Activated gamma-delta T cell treated with Interleukin-2 at 50 U/mL for 16 hours (primary cell): ENCODE measurements at regions not wholly inside any gene's neighbourhood (a gene's known extent, or its start where the extent isn't known, plus 50 kb on each side); places are given as distances from the start of the nearest gene placed in this dataset.

Experiments used
- DNase-seq: peaks from one replicate; pipeline ENCODE4 v3.0.0-alpha.2; 2020

DNA sequence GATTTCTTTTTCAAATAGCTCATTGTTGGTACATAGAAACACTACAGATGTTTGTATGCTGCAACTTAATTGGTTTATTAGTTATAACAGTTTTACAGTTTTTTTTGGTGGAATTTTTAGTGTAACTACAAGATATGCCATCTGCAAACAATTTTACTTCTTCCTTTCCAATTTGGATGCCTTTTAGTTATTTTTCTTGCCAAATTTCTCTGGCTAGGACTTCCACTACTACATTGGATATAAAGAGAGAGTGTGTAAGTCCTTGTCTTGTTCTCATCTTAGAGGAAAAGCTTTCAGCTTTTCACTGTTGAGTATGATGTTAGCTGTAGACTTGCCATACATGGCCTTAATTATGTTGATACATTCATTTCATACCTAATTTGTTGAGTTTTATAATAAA is 143.6 kb upstream of the EOMES start:
- DNase-seq, result no peak

GRCh38 chr3:27869152-27869551 is 147.0 kb upstream of the EOMES start:
- no peak for DNase-seq

DNA sequence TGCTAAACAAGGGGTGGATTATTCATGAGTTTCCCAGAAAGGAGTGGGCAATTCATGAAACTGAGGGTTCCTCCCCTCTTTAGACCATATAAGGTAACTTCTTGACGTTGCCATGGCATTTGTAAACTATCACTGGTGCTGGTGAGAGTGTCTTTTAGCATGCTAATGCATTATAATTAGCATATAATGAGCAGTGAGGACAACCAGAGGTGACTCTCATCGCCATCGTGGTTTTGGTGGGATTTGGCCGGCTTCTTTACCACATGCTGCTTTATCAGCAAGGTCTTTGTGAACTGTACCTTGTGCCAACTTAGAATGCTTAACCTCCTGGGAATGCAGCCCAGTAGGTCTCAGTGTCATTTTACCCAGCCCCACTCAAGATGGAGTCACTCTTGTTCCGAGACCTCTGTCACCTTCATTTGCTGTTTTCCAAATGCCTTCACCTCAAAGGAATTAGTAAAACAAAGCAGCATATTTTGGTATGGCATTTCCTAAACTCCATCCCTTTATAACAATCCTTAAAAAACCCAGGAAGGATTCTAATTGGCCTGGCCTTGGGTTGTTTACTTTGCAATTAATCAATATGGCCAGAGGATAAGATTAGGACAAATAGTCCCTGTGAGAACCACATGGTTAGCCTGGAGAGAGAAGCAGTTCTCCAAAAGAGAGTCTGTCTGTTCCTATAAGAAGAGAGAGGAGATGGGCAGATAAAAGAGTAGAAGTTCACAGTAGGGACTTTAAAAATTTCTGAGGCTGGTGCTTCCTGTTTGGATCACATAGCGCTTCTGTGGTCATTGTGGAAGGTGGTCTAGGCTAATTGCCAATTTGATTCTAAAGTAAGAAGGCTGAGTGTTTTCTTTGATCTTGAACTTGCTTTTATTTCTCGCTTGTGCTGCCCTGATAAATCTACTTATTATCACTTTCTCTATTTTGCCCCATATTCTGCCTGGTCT is 155.2 kb upstream of the EOMES start:
- no peak for DNase-seq

GRCh38 chr3:27878014-27878383 is 155.9 kb upstream of the EOMES start:
- no peak for DNase-seq

DNA sequence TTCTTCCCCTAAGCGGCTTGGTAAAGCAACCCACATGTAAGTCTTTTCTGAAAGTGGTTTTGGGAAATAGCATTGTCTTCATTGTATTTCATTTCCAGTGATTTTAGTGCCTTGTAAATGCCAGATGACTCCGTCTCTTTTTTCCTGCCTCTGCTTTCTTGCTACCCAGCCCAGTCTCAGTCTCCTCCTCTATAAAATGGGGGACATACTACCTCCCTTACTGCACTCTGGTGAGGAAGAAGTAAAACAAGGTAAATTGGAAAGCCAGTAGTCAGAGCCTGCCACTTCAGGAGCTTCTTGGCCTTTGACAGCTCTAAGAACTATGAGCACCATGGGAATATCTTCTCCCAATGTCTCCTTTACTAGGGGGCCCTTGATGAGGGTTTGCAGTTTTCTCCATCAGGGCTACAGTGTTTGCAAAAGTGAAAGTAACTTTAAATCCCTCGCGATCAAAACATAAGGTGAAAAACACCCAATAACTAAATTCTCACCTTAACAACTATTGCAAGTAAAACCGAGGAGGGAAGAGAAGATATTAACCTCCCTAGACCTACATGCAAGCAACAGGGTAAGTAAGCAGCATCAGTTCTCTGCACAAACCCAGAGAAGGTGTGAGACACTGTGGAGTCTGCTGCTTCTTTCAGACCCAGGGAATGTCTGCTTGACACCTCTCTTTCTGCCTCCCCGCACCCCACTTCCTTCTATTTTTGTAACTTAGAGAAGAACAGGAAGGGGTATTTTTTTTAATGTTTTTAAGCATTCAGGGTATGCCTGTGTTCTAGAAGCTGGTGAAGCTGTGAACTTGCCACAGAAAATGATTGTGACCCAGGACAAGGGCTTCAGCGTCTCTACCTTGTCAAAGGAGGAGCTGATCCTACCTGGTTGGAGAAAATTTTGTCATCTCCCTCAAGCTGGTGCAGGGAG is 159.1 kb upstream of the EOMES start:
- DNase-seq, result peak; percentile 70

- DNase-seq, result no peak
Observed at GRCh38 chr3:27883266-27883665, 161.1 kb upstream of the EOMES start.

DNA sequence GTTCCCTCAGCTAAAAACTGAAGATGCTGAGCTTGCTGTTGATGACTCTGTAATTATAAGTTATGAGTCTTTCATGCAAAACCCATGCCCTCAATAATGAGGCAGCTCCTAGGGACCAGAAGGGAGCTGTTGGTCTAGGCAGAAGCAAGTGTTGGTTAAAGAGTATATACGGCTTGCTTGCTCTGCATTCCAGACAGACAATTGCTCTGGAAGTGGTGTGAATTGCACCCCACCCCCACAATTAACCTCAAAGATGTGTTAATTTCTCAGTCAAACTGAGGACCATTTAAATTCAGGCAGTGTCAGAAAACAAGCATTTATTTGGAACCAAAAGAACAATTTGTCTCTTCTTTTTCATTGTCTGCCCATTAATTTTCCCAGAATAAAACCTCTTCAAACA is 163.5 kb upstream of the EOMES start:
- no peak for DNase-seq

DNA sequence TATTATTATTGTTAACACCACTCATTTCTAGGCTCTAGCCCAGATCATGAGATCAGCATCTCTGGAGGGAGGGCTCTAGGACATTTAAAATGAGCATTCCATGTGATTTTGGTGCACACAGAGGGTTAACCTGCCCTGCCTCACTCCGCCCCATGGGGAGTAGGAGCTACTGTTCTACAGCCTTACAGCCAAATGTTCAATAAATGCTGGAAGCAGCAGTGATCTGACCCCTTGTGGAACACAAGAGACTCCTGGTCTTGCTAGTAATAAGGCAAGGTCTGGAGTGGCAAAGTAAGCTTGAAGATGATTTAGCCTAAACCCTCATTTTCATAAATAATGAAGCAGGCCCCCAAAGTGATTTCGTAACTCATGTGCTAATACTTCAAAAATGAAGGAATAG is 166.4 kb upstream of the EOMES start:
- DNase-seq, result no peak

- no peak for DNase-seq
Observed at GRCh38 chr3:27889745-27890144, 167.6 kb upstream of the EOMES start.

- DNase-seq, result peak; percentile 43
Observed at GRCh38 chr3:27900316-27900715, 178.2 kb upstream of the EOMES start.

- no peak for DNase-seq
Observed at GRCh38 chr3:27903446-27903845, 181.3 kb upstream of the EOMES start.

GRCh38 chr3:27905625-27906024 is 183.5 kb upstream of the EOMES start:
- peak; percentile 56 for DNase-seq

DNA sequence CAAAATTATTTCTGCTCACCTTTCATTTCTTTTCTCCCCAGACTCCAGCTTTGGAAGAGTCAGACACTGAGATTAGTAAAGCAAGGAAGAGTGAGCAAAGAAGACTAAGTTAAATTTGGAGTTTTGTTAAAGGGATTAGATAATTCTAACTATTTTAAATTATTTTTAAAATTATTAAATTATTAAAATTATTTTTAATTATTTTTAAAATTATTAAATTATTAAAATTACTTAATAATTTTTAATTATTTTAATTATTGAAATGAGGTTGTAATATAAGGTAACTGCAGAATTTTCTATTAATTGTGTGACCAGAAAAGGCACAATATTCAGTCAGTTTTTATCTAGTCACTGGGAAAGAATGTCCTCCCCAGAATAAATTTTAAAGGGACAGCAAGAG is 185.0 kb upstream of the EOMES start:
- no peak for DNase-seq

GRCh38 chr3:27907929-27908328 is 185.8 kb upstream of the EOMES start:
- no peak for DNase-seq

GRCh38 chr3:27910456-27910855 is 188.3 kb upstream of the EOMES start:
- DNase-seq, result no peak

DNA sequence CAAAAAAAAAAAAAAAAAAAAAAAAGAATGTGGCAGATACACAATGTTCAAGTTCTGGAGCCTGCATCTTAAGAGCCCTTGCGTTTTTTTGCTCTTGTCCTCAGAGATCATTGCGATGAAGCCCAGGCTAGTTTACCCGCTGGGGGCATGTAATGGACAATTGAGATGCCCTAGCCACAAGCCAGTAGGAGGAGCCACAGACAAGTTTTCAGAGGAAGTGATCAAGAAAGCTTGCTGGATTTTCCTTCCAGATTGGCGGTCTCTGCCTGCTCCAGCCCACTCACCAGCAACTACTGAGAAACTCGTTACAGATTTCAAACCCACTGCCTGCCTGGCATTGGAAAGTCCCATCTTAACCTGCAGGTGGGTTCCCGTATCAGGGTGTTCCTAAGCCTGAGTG is 192.1 kb upstream of the EOMES start:
- DNase-seq, result no peak

DNA sequence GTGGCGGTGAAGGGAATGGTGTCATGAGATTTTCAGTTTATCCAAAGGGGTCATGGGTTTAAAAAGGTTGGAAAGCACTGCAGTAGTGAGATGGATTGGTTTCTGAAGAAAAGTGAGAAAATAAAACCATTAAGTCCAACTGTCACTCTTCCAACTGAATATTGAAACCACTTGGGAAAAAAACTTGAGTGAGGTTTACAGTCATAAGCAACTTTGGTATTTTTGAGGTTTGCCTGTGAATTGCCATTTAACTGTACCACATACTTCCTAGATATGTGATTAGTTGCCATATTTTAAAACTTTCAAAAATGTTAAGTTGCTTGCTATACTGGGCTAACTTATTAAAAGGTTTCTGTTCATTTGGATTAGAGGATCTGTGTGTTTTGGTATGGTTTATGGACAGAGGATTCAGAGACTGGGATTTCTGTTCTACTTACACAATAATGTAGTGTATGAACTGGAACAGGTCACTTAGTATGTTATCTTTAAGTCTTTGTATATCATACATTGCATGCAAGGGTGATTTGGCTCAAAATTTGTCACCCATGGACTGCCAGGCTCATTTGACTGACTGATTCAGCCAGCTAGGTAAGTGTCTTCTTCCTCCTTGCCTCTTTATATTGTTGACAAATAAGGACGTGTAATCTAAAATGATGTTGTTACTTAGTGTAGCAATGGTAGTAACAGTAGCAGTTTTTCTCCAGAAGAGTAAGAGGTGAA is 201.4 kb upstream of the EOMES start:
- no peak for DNase-seq

DNA sequence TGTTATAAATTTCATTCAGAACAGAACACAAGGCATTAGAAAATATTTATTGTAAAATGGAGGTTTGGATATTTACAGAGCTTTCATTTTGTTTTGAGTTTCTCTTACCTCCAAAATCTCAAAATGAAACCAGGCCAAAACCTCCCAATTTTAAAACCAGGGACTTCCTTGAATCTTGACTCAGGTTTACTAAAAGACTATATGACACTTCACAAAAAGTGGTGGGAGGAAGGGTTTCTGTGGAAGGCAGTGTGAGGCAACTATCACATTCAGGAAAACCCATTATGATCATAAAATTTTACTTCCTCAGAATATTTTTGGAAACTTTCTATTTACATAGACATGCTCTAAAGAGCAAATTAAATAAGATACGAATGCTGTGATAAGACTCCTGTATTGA is 205.8 kb upstream of the EOMES start:
- no peak for DNase-seq

- no peak for DNase-seq
Observed at GRCh38 chr3:27930052-27930602, 208.0 kb upstream of the EOMES start.

- no peak for DNase-seq
Observed at GRCh38 chr3:27935492-27935891, 213.4 kb upstream of the EOMES start.

DNA sequence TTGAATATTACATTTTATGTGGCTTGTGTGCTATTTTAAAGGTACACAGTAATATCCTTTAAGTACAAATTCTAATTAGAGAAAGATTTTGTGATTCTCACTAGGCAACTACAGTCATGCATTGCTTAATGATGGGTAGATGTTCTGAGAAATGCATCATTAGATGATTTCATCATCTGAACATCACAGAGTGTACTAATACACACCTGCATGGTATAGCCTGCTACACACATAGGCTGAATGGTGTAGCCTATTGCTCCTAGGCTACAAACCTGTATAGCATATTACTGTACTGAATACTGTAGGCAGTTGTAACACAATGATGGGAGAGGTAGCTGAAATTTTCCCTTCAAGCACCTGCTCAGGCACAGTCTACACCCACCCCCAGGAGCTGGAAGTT is 217.4 kb upstream of the EOMES start:
- no peak for DNase-seq

DNA sequence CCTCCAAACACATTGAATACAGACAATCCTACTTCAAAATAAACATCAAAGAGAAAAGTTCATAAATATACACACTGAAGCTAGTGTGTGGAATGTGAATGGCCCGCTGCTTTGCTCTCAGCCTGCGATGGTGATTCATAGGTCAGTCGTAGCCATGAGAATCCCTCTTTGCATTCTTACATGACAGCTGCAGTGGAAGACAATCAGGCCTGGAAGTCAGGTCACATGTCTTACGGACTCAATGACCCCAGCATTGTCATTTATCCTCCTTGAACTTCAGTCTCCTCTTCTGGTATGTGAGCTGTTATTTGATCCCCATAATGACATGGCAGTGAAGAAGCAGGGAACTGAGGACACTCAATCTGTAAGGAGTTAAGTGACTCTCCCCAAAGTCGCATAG is 217.8 kb upstream of the EOMES start:
- DNase-seq, result no peak

GRCh38 chr3:27943106-27943505 is 221.0 kb upstream of the EOMES start:
- peak; percentile 3 for DNase-seq
